ENCODE measurements at regions not wholly inside any gene's neighbourhood (a gene's known extent, or its start where the extent isn't known, plus 50 kb on each side); places are given as distances from the start of the nearest gene placed in this dataset.

DNA sequence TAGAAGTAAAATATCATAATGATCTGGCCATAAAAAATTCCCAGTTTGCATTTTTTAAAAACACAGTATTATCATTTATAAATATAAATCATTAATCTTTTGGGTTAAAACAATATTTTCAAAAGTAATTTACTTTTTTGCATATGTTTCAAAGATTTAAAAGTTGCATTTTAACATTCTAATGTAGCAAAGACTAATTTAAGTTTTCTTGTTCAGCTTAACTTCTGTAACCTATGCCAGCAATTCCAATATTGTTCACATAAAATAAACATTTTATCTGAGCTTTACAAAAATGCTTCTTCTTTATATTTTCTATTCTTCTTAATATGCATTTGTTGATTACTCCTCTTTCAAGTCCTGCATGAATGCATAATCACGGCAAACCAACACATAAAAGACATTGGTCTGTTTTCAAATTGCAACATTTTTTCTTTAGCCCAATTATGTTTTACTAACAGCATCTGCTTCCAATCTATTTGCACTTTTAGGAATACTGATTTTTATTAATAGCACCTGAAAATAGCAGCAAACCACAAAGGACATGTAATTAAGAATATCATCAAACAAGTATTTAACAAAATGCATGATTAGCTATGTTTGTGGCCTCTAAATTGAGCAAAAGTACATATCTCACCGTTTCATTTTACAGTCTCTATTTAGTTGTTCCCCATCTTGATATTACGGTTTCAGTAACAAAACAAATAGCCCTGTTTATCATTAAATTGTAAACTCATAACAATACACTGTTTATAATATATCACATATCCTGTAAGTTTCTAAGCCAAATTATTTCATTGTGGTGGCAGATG lies 286.9 kb upstream of the NFE2L3 start:
- TF ChIP-seq POLR2A (IDR thresholded peaks at IDR 0.05; ENCODE audit: low read depth, low read length), result no peak
- TF ChIP-seq, protein P1, sequence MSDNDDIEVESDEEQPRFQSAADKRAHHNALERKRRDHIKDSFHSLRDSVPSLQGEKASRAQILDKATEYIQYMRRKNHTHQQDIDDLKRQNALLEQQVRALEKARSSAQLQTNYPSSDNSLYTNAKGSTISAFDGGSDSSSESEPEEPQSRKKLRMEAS (IDR thresholded peaks at IDR 0.05; ENCODE audit: insufficient read depth, insufficient read length), result no peak
- TF ChIP-seq, protein P2, sequence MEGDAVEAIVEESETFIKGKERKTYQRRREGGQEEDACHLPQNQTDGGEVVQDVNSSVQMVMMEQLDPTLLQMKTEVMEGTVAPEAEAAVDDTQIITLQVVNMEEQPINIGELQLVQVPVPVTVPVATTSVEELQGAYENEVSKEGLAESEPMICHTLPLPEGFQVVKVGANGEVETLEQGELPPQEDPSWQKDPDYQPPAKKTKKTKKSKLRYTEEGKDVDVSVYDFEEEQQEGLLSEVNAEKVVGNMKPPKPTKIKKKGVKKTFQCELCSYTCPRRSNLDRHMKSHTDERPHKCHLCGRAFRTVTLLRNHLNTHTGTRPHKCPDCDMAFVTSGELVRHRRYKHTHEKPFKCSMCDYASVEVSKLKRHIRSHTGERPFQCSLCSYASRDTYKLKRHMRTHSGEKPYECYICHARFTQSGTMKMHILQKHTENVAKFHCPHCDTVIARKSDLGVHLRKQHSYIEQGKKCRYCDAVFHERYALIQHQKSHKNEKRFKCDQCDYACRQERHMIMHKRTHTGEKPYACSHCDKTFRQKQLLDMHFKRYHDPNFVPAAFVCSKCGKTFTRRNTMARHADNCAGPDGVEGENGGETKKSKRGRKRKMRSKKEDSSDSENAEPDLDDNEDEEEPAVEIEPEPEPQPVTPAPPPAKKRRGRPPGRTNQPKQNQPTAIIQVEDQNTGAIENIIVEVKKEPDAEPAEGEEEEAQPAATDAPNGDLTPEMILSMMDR (IDR thresholded peaks at IDR 0.05; ENCODE audit: extremely low read depth in 1 of 2, insufficient read depth in 1 of 2, low read depth in 1 of 2, low read length in 2 of 2), result no peak
